ENCODE measurements at regions not wholly inside any gene's neighbourhood (a gene's known extent, or its start where the extent isn't known, plus 50 kb on each side); places are given as distances from the start of the nearest gene placed in this dataset.

GRCh38 chr4:134365852-134366251 is 164.3 kb upstream of the PABPC4L start:
- H3K4me1 ChIP-seq (ENCODE audit: insufficient read depth) = no peaks in the 10 kb centered on the region
- no peak overlapping the region for H3K4me3 ChIP-seq
- H3K79me2 ChIP-seq = no peaks in the 10 kb centered on the region
- H3K27ac ChIP-seq = no peak overlapping the region
- no peaks in the 10 kb centered on the region for H3K9me3 ChIP-seq (ENCODE audit: low read depth)
- WGBS (ENCODE audit: low lambda C conversion rate, missing lambda C conversion rate) = 76% methylated on average over 1 of the region's 1 CpG
- no peak for DNase-seq (ENCODE audit: low spot score)
- no peaks in the 10 kb centered on the region for H3K36me3 ChIP-seq (replicated peaks; ENCODE audit: insufficient read depth, low read depth)
- no peaks in the 10 kb centered on the region for H3K9me2 ChIP-seq (replicated peaks; ENCODE audit: insufficient read depth)
- no peak overlapping the region for H3K4me2 ChIP-seq
- H3K27me3 ChIP-seq = no peaks in the 10 kb centered on the region
- no peak overlapping the region for H2AFZ ChIP-seq
- H4K20me1 ChIP-seq (ENCODE audit: insufficient read depth, poor library complexity, severe bottlenecking) = no peaks in the 10 kb centered on the region
- no peak for TF ChIP-seq EZH2phosphoT487 (IDR thresholded peaks at IDR 0.05; ENCODE audit: low read depth, severe bottlenecking, unreplicated experiment)
- TF ChIP-seq EZH2 (IDR thresholded peaks at IDR 0.05; ENCODE audit: borderline replicate concordance) = no peak
- no peak for TF ChIP-seq CTCF (IDR thresholded peaks at IDR 0.05; ENCODE audit: poor library complexity)

GRCh38 chr4:134364928-134365327 is 163.3 kb upstream of the PABPC4L start:
- no peak overlapping the region for H3K4me2 ChIP-seq
- no peaks in the 10 kb centered on the region for H3K36me3 ChIP-seq (replicated peaks; ENCODE audit: insufficient read depth, low read depth)
- no peaks in the 10 kb centered on the region for H3K9me3 ChIP-seq (ENCODE audit: low read depth)
- no peak overlapping the region for H2AFZ ChIP-seq
- DNase-seq (ENCODE audit: low spot score) = no peak
- no peaks in the 10 kb centered on the region for H3K79me2 ChIP-seq
- H3K27me3 ChIP-seq = no peaks in the 10 kb centered on the region
- H3K4me1 ChIP-seq (ENCODE audit: insufficient read depth) = no peaks in the 10 kb centered on the region
- WGBS (ENCODE audit: low lambda C conversion rate, missing lambda C conversion rate) = 93% methylated on average over 1 of the region's 1 CpG
- H3K4me3 ChIP-seq = no peak overlapping the region
- H4K20me1 ChIP-seq (ENCODE audit: insufficient read depth, poor library complexity, severe bottlenecking) = no peaks in the 10 kb centered on the region
- TF ChIP-seq EZH2phosphoT487 (IDR thresholded peaks at IDR 0.05; ENCODE audit: low read depth, severe bottlenecking, unreplicated experiment) = no peak
- TF ChIP-seq EZH2 (IDR thresholded peaks at IDR 0.05; ENCODE audit: borderline replicate concordance) = no peak
- no peak for TF ChIP-seq CTCF (IDR thresholded peaks at IDR 0.05; ENCODE audit: poor library complexity)
- no peak overlapping the region for H3K27ac ChIP-seq
- no peaks in the 10 kb centered on the region for H3K9me2 ChIP-seq (replicated peaks; ENCODE audit: insufficient read depth)

- H3K9me2 ChIP-seq (replicated peaks; ENCODE audit: insufficient read depth) = no peaks in the 10 kb centered on the region
- no peak overlapping the region for H3K27ac ChIP-seq
- H3K79me2 ChIP-seq = no peaks in the 10 kb centered on the region
- WGBS (ENCODE audit: low lambda C conversion rate, missing lambda C conversion rate) = 83% methylated on average over 2 of the region's 2 CpGs
- H3K4me1 ChIP-seq (ENCODE audit: insufficient read depth) = no peaks in the 10 kb centered on the region
- H3K9me3 ChIP-seq (ENCODE audit: low read depth) = no peaks in the 10 kb centered on the region
- TF ChIP-seq EZH2 (IDR thresholded peaks at IDR 0.05; ENCODE audit: borderline replicate concordance) (no peak), CTCF (IDR thresholded peaks at IDR 0.05; ENCODE audit: poor library complexity) (no peak), EZH2phosphoT487 (IDR thresholded peaks at IDR 0.05; ENCODE audit: low read depth, severe bottlenecking, unreplicated experiment) (no peak)
- H3K27me3 ChIP-seq = no peaks in the 10 kb centered on the region
- no peak overlapping the region for H3K4me2 ChIP-seq
- H3K4me3 ChIP-seq = no peak overlapping the region
- no peaks in the 10 kb centered on the region for H4K20me1 ChIP-seq (ENCODE audit: insufficient read depth, poor library complexity, severe bottlenecking)
- no peak overlapping the region for H2AFZ ChIP-seq
- no peaks in the 10 kb centered on the region for H3K36me3 ChIP-seq (replicated peaks; ENCODE audit: insufficient read depth, low read depth)
- DNase-seq (ENCODE audit: low spot score) = no peak
Observed at GRCh38 chr4:134345244-134345643, 143.7 kb upstream of the PABPC4L start.

- H3K4me2 ChIP-seq = no peak overlapping the region
- no peaks in the 10 kb centered on the region for H3K4me1 ChIP-seq (ENCODE audit: insufficient read depth)
- H3K79me2 ChIP-seq = no peaks in the 10 kb centered on the region
- DNase-seq (ENCODE audit: low spot score) = no peak
- no peaks in the 10 kb centered on the region for H3K9me3 ChIP-seq (ENCODE audit: low read depth)
- H3K27ac ChIP-seq = no peak overlapping the region
- TF ChIP-seq CTCF (IDR thresholded peaks at IDR 0.05; ENCODE audit: poor library complexity) (no peak), EZH2phosphoT487 (IDR thresholded peaks at IDR 0.05; ENCODE audit: low read depth, severe bottlenecking, unreplicated experiment) (no peak), EZH2 (IDR thresholded peaks at IDR 0.05; ENCODE audit: borderline replicate concordance) (no peak)
- no peaks in the 10 kb centered on the region for H3K27me3 ChIP-seq
- 92% methylated on average over 5 of the region's 5 CpGs for WGBS (ENCODE audit: low lambda C conversion rate, missing lambda C conversion rate)
- H3K9me2 ChIP-seq (replicated peaks; ENCODE audit: insufficient read depth) = no peaks in the 10 kb centered on the region
- H2AFZ ChIP-seq = no peak overlapping the region
- H4K20me1 ChIP-seq (ENCODE audit: insufficient read depth, poor library complexity, severe bottlenecking) = no peaks in the 10 kb centered on the region
- H3K36me3 ChIP-seq (replicated peaks; ENCODE audit: insufficient read depth, low read depth) = no peaks in the 10 kb centered on the region
- no peak overlapping the region for H3K4me3 ChIP-seq
Observed at GRCh38 chr4:134343656-134344055, 142.1 kb upstream of the PABPC4L start.
